ENCODE measurements at regions not wholly inside any gene's neighbourhood (a gene's known extent, or its start where the extent isn't known, plus 50 kb on each side); places are given as distances from the start of the nearest gene placed in this dataset.

DNA sequence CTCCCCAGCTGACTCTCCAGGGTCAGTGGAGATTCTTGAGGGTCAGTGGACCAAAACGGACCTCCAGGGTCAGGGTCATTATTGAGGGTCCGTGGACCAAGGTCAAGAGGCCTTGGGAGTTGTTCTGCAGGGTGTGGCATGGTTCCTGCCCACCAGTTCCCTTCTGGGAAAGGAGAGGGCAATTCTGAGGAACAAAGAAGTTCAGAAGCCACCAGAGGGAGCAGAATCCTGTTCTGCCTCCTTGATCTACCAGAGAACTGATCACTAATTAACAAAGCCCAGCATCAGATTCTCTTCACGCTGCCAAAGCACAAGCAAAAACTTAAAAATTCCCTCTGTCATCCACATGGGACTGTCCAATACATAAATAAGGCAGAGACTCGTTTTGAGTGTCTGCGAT is 263.4 kb downstream of the DHX35 start:
- TF ChIP-seq, protein P1, sequence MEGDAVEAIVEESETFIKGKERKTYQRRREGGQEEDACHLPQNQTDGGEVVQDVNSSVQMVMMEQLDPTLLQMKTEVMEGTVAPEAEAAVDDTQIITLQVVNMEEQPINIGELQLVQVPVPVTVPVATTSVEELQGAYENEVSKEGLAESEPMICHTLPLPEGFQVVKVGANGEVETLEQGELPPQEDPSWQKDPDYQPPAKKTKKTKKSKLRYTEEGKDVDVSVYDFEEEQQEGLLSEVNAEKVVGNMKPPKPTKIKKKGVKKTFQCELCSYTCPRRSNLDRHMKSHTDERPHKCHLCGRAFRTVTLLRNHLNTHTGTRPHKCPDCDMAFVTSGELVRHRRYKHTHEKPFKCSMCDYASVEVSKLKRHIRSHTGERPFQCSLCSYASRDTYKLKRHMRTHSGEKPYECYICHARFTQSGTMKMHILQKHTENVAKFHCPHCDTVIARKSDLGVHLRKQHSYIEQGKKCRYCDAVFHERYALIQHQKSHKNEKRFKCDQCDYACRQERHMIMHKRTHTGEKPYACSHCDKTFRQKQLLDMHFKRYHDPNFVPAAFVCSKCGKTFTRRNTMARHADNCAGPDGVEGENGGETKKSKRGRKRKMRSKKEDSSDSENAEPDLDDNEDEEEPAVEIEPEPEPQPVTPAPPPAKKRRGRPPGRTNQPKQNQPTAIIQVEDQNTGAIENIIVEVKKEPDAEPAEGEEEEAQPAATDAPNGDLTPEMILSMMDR (IDR thresholded peaks at IDR 0.05): no peak
- TF ChIP-seq POLR2A (IDR thresholded peaks at IDR 0.05) (no peak), POLR2AphosphoS5 (IDR thresholded peaks at IDR 0.05) (no peak), EP300 (IDR thresholded peaks at IDR 0.05) (no peak)

All from sigmoid colon (tissue), 4 donors.